Panc1 (cell line): ENCODE measurements at regions not wholly inside any gene's neighbourhood (a gene's known extent, or its start where the extent isn't known, plus 50 kb on each side); places are given as distances from the start of the nearest gene placed in this dataset.

Source experiments
- ATAC-seq: fragments of 200-7000 bp; cut with Tn5 transposase; 2 replicates; pipeline ENCODE4 v1.9.1; 2020; ENCODE audit warnings: mild to moderate bottlenecking, moderate library complexity
- BruUV-seq: library from RNA; stranded (reverse); fragments of 400-500 nt; replicated peaks from 2 replicates; lab custom pipeline; 2021; lab: Mats Ljungman, UMichigan
- CTCF ChIA-PET: fragments of 300-600 bp; sonication (Branson Sonifier 250); formaldehyde crosslinking; loops from one replicate; lab custom pipeline; 2022; ENCODE audit warnings: antibody characterized with exemption; lab: Charles Lee
- POLR2A ChIA-PET: fragments of 300-600 bp; sonication (Branson Sonifier 250); formaldehyde crosslinking; loops from one replicate; lab custom pipeline; 2022; ENCODE audit warnings: antibody characterized with exemption; lab: Charles Lee
- DNase-seq: peaks from one replicate; pipeline ENCODE4 v3.0.0-alpha.2; 2010; ENCODE audit warnings: low read depth, low spot score
- H3K27ac ChIP-seq: 2 replicates; pipeline ENCODE4 v1.5.1; 2011; ENCODE audit warnings: mild to moderate bottlenecking, low read length, inconsistent platforms
- H3K27me3 ChIP-seq: fragments of 200-500 bp; sonication (Bioruptor generic); 2 replicates; pipeline ENCODE4 v1.6.0; 2014; ENCODE audit warnings: low read length, inconsistent platforms; ENCODE audit not compliant: control insufficient read depth, insufficient read depth
- H3K36me3 ChIP-seq: fragments of 200-500 bp; sonication (Bioruptor generic); 2 replicates; pipeline ENCODE4 v1.5.1; 2014; ENCODE audit warnings: inconsistent platforms, mild to moderate bottlenecking, low read length, moderate library complexity; ENCODE audit not compliant: control insufficient read depth, insufficient read depth
- H3K4me1 ChIP-seq: 2 replicates; pipeline ENCODE4 v1.5.1; 2011; ENCODE audit warnings: inconsistent platforms, mild to moderate bottlenecking, low read length, moderate library complexity; ENCODE audit not compliant: control insufficient read depth, insufficient read depth
- H3K4me3 ChIP-seq, 2 experiments: 2 replicates each; pipeline ENCODE4 v1.5.1; 2011 to 2012; ENCODE audit warnings: low read depth in 2 of 2, low read length in 2 of 2, mild to moderate bottlenecking in 2 of 2, inconsistent platforms in 1 of 2, moderate library complexity in 1 of 2
- H3K9me3 ChIP-seq: fragments of 200-500 bp; sonication (Bioruptor generic); 2 replicates; pipeline ENCODE4 v1.5.1; 2014; ENCODE audit warnings: low read depth, mild to moderate bottlenecking, inconsistent platforms, low read length, moderate library complexity; ENCODE audit not compliant: control insufficient read depth, insufficient read depth
- CTCF ChIP-seq: fragments of 450-650 bp; IDR thresholded peaks from 2 replicates; pipeline ENCODE4 v1.5.1; 2017; ENCODE audit warnings: mild to moderate bottlenecking
- POLR2AphosphoS5 ChIP-seq: IDR thresholded peaks from 2 replicates; pipeline ENCODE4 v1.6.1; 2012; ENCODE audit warnings: mild to moderate bottlenecking, low read depth, low read length, moderate library complexity
- REST ChIP-seq, 2 experiments: IDR thresholded peaks; 2 replicates each; pipeline ENCODE4 v1.6.1; 2011 to 2012; ENCODE audit warnings: low read depth in 2 of 2, control low read depth in 1 of 2, low read length in 1 of 2, mild to moderate bottlenecking in 1 of 2, moderate library complexity in 1 of 2; ENCODE audit not compliant: insufficient read depth in 1 of 2
- SIN3A ChIP-seq: IDR thresholded peaks from 2 replicates; pipeline ENCODE4 v1.6.1; 2012; ENCODE audit warnings: low read depth, mild to moderate bottlenecking, low read length, moderate library complexity, borderline replicate concordance; ENCODE audit not compliant: insufficient read depth
- TCF7L2 ChIP-seq: IDR thresholded peaks from 2 replicates; pipeline ENCODE4 v1.6.1; 2011; ENCODE audit warnings: mild to moderate bottlenecking, low read depth, low read length, inconsistent platforms
- in situ Hi-C: cut with HindIII; loops from 2 replicates; pipeline ENCODE4 v1.10.0; 2016; ENCODE audit warnings: low sequenced_read_pairs, low pct_unique_long_range_greater_than_20kb
- intact Hi-C: fragments of 100-400 bp; cut with micrococcal nuclease; formaldehyde crosslinking; loops from one replicate; pipeline ENCODE4 v1.10.0; 2022; ENCODE audit not compliant: unreplicated experiment

GRCh38 chr12:126890097-126890496 lies 1376.9 kb upstream of the TMEM132C start:
- in situ Hi-C loops (no loop called here), intact Hi-C loops (no loop called here)
- no peaks in the 10 kb centered on the region for H3K27me3 ChIP-seq
- ChIA-PET POLR2A (no interaction called here), CTCF (no interaction called here)
- ATAC-seq (no peak), DNase-seq (no peak)
- TF ChIP-seq TCF7L2 (no peak), POLR2AphosphoS5 (no peak), SIN3A (no peak), REST (IDR thresholded peaks at IDR 0.05; ENCODE audit: insufficient read depth in 1 of 2, low read depth in 2 of 2, low read length in 1 of 2) (no peak), CTCF (no peak)
- H3K9me3 ChIP-seq = no peaks in the 10 kb centered on the region
- H3K4me3 ChIP-seq = no peak overlapping the region
- no peaks in the 10 kb centered on the region for H3K4me1 ChIP-seq
- BruUV-seq = no TSS peak
- no peak overlapping the region for H3K27ac ChIP-seq
- no peaks in the 10 kb centered on the region for H3K36me3 ChIP-seq

GRCh38 chr12:126891789-126892188 lies 1375.2 kb upstream of the TMEM132C start:
- DNase-seq (no peak), ATAC-seq (no peak)
- CTCF ChIA-PET = no interaction called here
- Histone ChIP-seq H3K4me1 (no peaks in the 10 kb centered on the region), H3K9me3 (no peaks in the 10 kb centered on the region), H3K4me3 (no peak overlapping the region), H3K27me3 (no peaks in the 10 kb centered on the region), H3K27ac (no peak overlapping the region), H3K36me3 (no peaks in the 10 kb centered on the region)
- intact Hi-C loops (no loop called here), in situ Hi-C loops (no loop called here)
- BruUV-seq = no TSS peak
- POLR2A ChIA-PET = no interaction called here
- no peak for TF ChIP-seq POLR2AphosphoS5
- TF ChIP-seq SIN3A = no peak
- TF ChIP-seq REST (IDR thresholded peaks at IDR 0.05; ENCODE audit: insufficient read depth in 1 of 2, low read depth in 2 of 2, low read length in 1 of 2) = no peak
- TF ChIP-seq TCF7L2 = no peak
- TF ChIP-seq CTCF = no peak
